ENCODE measurements at regions not wholly inside any gene's neighbourhood (a gene's known extent, or its start where the extent isn't known, plus 50 kb on each side); places are given as distances from the start of the nearest gene placed in this dataset.
"Not testable (repeated sequence)": the region's sequence is repeated elsewhere in the genome, so short reads cannot be mapped to it uniquely, and the experiment has no call there.

DNA sequence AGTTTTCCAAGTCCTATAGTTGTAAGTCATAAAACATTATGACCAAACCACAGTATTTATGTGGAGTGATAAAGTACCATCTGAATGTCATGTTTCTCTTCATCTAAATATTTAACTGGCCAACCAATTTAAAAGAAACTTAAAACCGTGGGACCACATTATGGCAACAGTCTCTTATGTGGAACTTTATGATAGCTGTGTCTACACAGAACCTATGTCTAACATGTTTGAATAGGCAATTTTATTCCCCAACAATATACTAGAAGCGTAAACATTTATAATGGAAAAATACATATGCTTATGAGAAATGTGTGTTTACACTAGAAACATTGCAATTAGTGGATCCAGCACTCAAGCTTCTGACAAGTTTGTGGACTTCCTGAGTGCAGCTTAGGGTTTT lies 680.7 kb downstream of the REEP3 start:
- H3K4me3 ChIP-seq (ENCODE audit: low read depth, low read length) = no peak overlapping the region
- no peak overlapping the region for H3K27ac ChIP-seq (ENCODE audit: extremely low read depth, low read depth, low read length)
- ChIA-PET CTCF (no interaction called here), POLR2A (no interaction called here)
- no peaks in the 10 kb centered on the region; the same call in 1 of the 2 replicates for H3K4me1 ChIP-seq (ENCODE audit: control insufficient read depth, insufficient read depth, low read length)
- TF ChIP-seq SCRT1 (tag by site-specific recombination; IDR thresholded peaks at IDR 0.05; ENCODE audit: borderline replicate concordance) = no peak
- no peak for TF ChIP-seq ZNF280C (tag by site-specific recombination; IDR thresholded peaks at IDR 0.05)
- no peak for TF ChIP-seq IKZF3 (tag by site-specific recombination; IDR thresholded peaks at IDR 0.05)
- TF ChIP-seq ZNF610 (tag by site-specific recombination; IDR thresholded peaks at IDR 0.05; ENCODE audit: borderline replicate concordance) = no peak
- no peak for TF ChIP-seq ZNF654 (tag by site-specific recombination; IDR thresholded peaks at IDR 0.05; ENCODE audit: low read depth)
- TF ChIP-seq ZNF311 (tag by site-specific recombination; IDR thresholded peaks at IDR 0.05; ENCODE audit: borderline replicate concordance) = no peak
- TF ChIP-seq ZNF394 (tag by site-specific recombination; IDR thresholded peaks at IDR 0.05; ENCODE audit: borderline replicate concordance) = no peak
- TF ChIP-seq ZNF48 (tag by site-specific recombination; IDR thresholded peaks at IDR 0.05) = no peak
- TF ChIP-seq ZNF354C (tag by site-specific recombination; IDR thresholded peaks at IDR 0.05; ENCODE audit: borderline replicate concordance, low read depth) = no peak
- no peak for TF ChIP-seq FEZF1 (tag by site-specific recombination; IDR thresholded peaks at IDR 0.05)
- no peak for TF ChIP-seq SP2 (tag by site-specific recombination; IDR thresholded peaks at IDR 0.05)
- H3K9me3 ChIP-seq (ENCODE audit: control insufficient read depth, insufficient read depth, low read depth, low read length) = no peaks in the 10 kb centered on the region
- H3K36me3 ChIP-seq (ENCODE audit: control insufficient read depth in 2 of 2, insufficient read depth in 1 of 2, low read length in 2 of 2) = no peaks in the 10 kb centered on the region

DNA sequence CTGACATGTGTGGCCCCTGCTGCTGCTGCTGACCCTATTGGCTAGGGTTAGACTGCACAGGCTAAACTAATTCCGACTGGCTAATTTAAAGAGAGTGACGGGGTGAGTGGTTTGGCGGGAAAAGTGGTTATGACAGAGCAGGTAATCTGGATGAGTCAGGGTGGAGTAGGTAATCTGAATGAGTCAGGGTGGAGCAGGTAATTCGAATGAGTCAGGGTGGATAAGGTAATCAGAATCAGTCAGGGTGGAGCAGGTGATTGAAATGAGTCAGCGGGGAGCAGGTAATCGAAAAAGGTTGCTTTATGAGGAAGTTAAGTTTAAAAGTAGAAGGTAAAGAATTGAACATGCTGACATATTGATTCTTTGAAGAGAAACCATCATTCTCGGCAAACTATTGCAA lies 683.3 kb downstream of the REEP3 start:
- H3K36me3 ChIP-seq (ENCODE audit: control insufficient read depth in 2 of 2, insufficient read depth in 1 of 2, low read length in 2 of 2); POLR2A ChIA-PET; H3K4me3 ChIP-seq (ENCODE audit: low read depth, low read length); H3K27ac ChIP-seq (ENCODE audit: extremely low read depth, low read depth, low read length); H3K9me3 ChIP-seq (ENCODE audit: control insufficient read depth, insufficient read depth, low read depth, low read length); CTCF ChIA-PET; H3K4me1 ChIP-seq (ENCODE audit: control insufficient read depth, insufficient read depth, low read length): not testable (repeated sequence)

GRCh38 chr10:64206409-64206808 lies 685.2 kb downstream of the REEP3 start:
- Histone ChIP-seq H3K36me3 (ENCODE audit: control insufficient read depth in 2 of 2, insufficient read depth in 1 of 2, low read length in 2 of 2) (no peaks in the 10 kb centered on the region), H3K4me1 (ENCODE audit: control insufficient read depth, insufficient read depth, low read length) (no peaks in the 10 kb centered on the region; the same call in 1 of the 2 replicates), H3K9me3 (ENCODE audit: control insufficient read depth, insufficient read depth, low read depth, low read length) (no peaks in the 10 kb centered on the region), H3K4me3 (ENCODE audit: low read depth, low read length) (no peak overlapping the region), H3K27ac (ENCODE audit: extremely low read depth, low read depth, low read length) (no peak overlapping the region)
- ChIA-PET POLR2A (no interaction called here), CTCF (interaction anchor here (1.2 kb wide), 1 partner anchor 10 kb away, joined by 3 read pairs; no protein-coding TSS in a partner anchor)
- TF ChIP-seq PRDM10 (tag by site-specific recombination; IDR thresholded peaks at IDR 0.05) (no peak), ZNF664 (tag by site-specific recombination; IDR thresholded peaks at IDR 0.05) (no peak), ZNF707 (tag by site-specific recombination; IDR thresholded peaks at IDR 0.05) (no peak), ZSCAN18 (tag by site-specific recombination; IDR thresholded peaks at IDR 0.05) (no peak), SP3 (tag by site-specific recombination; IDR thresholded peaks at IDR 0.05) (no peak), SETDB1 (IDR thresholded peaks at IDR 0.05; ENCODE audit: insufficient read length, low read length) (no peak), ZNF621 (tag by site-specific recombination; IDR thresholded peaks at IDR 0.05) (no peak)
